Stomach (tissue), 8 donors: ENCODE measurements at regions not wholly inside any gene's neighbourhood (a gene's known extent, or its start where the extent isn't known, plus 50 kb on each side); places are given as distances from the start of the nearest gene placed in this dataset.

ENCODE experiments used
- DNase-seq, 2 donors: peaks; one replicate each; pipeline versions ENCODE4 v3.0.0 to v3.0.0-alpha.2; 2013 to 2019
- H3K27ac ChIP-seq, 5 donors: fragments of 200-600 bp in 4 of 5; sonication (generic) in 4 of 5; one replicate each; pipeline ENCODE4 v1.5.1; 2013 to 2019; ENCODE audit warnings: mild to moderate bottlenecking in 1 of 5, moderate library complexity in 1 of 5
- H3K27me3 ChIP-seq, 3 donors: fragments of 200-600 bp; sonication (generic); one replicate each; pipeline ENCODE4 v1.5.1; 2017 to 2019; ENCODE audit warnings: mixed run types in 1 of 3
- H3K36me3 ChIP-seq, 4 donors: fragments of 200-600 bp; sonication (generic); 1 replicate in 3 of 4; 2 replicates in 1 of 4; pipeline ENCODE4 v1.5.1; 2016 to 2019
- H3K4me1 ChIP-seq, 4 donors: fragments of 200-600 bp; sonication (generic); one replicate each; pipeline ENCODE4 v1.5.1; 2016 to 2019
- H3K4me3 ChIP-seq, 4 donors: fragments of 200-600 bp; sonication (generic) in 3 of 4; one replicate each; pipeline ENCODE4 v1.5.1; 2016 to 2019; ENCODE audit warnings: mild to moderate bottlenecking in 1 of 4
- H3K9me3 ChIP-seq, 4 donors: fragments of 200-600 bp; sonication (generic); one replicate each; pipeline ENCODE4 v1.5.1; 2016 to 2019
- CTCF ChIP-seq, 7 experiments: fragments of 450-650 bp in 4 of 7; fragments of 200-600 bp in 3 of 7; sonication (generic) in 3 of 7; IDR thresholded peaks; one replicate each; pipeline ENCODE4 v1.5.1; 2016 to 2019; ENCODE audit warnings: antibody characterized with exemption in 7 of 7, control low read depth in 2 of 7, mild to moderate bottlenecking in 1 of 7
- EP300 ChIP-seq: sonication (generic); formaldehyde crosslinking; IDR thresholded peaks from one replicate; pipeline ENCODE4 v1.6.1; 2017; ENCODE audit warnings: antibody characterized with exemption
- POLR2A ChIP-seq, 4 donors: fragments of 450-650 bp; IDR thresholded peaks; one replicate each; pipeline ENCODE4 v1.6.1; 2016; ENCODE audit warnings: antibody characterized with exemption in 4 of 4, control low read depth in 2 of 4, mild to moderate bottlenecking in 1 of 4, moderate library complexity in 1 of 4
- POLR2AphosphoS5 ChIP-seq, 3 donors: sonication (generic); formaldehyde crosslinking; IDR thresholded peaks; one replicate each; pipeline ENCODE4 v1.6.1; 2016; ENCODE audit warnings: antibody characterized with exemption in 3 of 3
- WGBS, 5 donors: extraction: QIAGEN DNeasy Blood & Tissue Kit in 3 of 5; methylation state at CpG; one replicate each; pipeline versions ENCODE4 v1.1.5 to v1.1.7; 2013 to 2018; 5-methylcytosine and 5-hydroxymethylcytosine counted together
- intact Hi-C: fragments of 100-400 bp; cut with DNase I; formaldehyde crosslinking; loops from one replicate; pipeline ENCODE4 v1.15.1; 2023; ENCODE audit warnings: low total_unique reads
- donor health status: healthy with polysubstance abuse.
- donor health status: Bipolar disorder and iron deficiency.
- donor health status: healthy.

DNA sequence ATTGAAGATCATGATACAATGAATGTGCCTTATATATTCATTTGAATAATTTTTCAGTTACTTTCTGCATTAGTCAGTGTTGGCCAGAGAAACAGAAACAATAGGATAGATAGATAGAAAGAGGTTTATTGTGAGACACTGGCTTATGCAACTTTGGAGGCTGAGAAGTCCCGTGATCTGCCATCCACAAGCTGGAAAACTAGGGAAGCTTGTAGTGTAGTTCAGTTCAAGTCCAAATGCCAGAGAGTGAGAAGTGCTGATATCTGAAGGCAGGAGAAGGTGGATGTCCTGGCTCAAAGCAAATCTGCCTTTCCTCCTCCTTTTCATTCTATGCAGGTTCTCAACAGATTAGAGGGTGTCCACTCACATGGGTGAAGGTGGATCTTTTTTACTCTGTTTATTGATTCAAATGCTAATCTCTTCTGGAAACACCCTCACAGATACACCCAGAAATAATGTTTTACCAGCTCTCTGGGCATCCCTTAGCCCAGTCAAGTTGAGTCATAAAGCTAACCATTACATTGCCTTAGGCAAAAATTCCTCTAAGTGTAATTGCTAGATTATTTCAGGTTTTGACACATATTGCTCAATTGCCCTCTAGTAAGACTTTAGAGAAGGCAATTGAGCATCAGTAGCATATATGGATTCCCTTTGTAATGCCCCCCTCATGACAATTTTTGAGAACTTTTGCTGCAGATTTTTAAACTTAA lies 341.4 kb downstream of the LPIN1 start:
- intact Hi-C loops, result no loop called here
- TF ChIP-seq EP300, result no peak
- no peak for TF ChIP-seq POLR2A (IDR thresholded peaks at IDR 0.05)
- TF ChIP-seq CTCF (IDR thresholded peaks at IDR 0.05), result no peak
- no peak for TF ChIP-seq POLR2AphosphoS5 (IDR thresholded peaks at IDR 0.05)
- H3K4me1 ChIP-seq, result no peaks in the 10 kb centered on the region
- no peak overlapping the region for H3K27ac ChIP-seq
- H3K36me3 ChIP-seq, result no peaks in the 10 kb centered on the region
- 89 to 96% (median 94%) methylated on average over 1 of the region's 1 CpG for WGBS, 5 donors
- H3K27me3 ChIP-seq, result no peaks in the 10 kb centered on the region
- DNase-seq, result no peak
- no peak overlapping the region for H3K4me3 ChIP-seq
- H3K9me3 ChIP-seq, result no peaks in the 10 kb centered on the region

DNA sequence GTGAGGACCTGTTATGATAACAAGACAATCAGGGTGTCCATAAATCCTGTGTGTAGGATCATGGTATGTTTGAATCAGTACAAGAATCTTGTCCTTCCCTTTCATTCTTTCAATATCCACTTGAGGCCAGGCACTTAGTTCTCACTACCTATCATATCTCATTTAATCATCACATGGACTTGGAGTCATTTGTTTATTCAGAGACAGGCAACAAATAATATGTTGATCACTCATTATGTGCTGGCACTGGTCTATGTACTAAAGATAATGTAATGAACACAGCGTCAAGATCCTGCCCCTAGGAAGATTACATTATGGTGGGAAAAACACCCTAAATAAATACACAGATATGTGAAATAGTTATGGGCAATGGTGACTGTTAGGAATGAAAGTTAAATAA lies 342.6 kb downstream of the LPIN1 start:
- no peaks in the 10 kb centered on the region for H3K36me3 ChIP-seq
- no peaks in the 10 kb centered on the region for H3K4me1 ChIP-seq
- H3K27ac ChIP-seq, result no peak overlapping the region
- TF ChIP-seq EP300 (no peak), POLR2A (IDR thresholded peaks at IDR 0.05) (no peak), CTCF (IDR thresholded peaks at IDR 0.05) (no peak), POLR2AphosphoS5 (IDR thresholded peaks at IDR 0.05) (no peak)
- 38 to 63% (median 55%) methylated on average over 1 of the region's 1 CpG for WGBS, 5 donors
- no peaks in the 10 kb centered on the region for H3K9me3 ChIP-seq
- H3K4me3 ChIP-seq, result no peak overlapping the region
- H3K27me3 ChIP-seq, result no peaks in the 10 kb centered on the region
- intact Hi-C loops, result no loop called here
- DNase-seq, result no peak

DNA sequence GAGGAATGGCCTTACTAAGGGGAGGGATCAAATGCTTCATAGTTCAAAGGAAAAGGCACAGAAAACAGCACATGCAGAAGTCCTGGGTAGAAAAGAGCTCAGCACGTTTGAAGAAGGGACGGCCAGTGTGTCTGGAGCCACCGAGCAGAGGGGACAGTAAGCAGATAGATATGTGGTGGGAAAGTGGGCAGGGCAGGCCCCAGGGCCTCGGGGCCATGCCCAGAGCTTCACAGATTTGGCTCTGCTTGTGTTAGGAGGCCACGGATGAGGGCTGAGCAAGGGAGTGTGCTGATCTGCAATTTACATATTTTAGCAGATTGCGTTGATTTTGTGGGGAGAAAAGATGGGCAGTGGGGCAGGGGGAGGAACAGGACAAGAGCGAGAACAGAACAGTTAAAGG lies 343.1 kb downstream of the LPIN1 start:
- no peaks in the 10 kb centered on the region for H3K36me3 ChIP-seq
- DNase-seq, result no peak
- intact Hi-C loops, result no loop called here
- no peak overlapping the region for H3K27ac ChIP-seq
- H3K4me3 ChIP-seq, result no peak overlapping the region
- H3K9me3 ChIP-seq, result no peaks in the 10 kb centered on the region
- no peaks in the 10 kb centered on the region for H3K4me1 ChIP-seq
- TF ChIP-seq CTCF (IDR thresholded peaks at IDR 0.05), result no peak
- TF ChIP-seq POLR2A (IDR thresholded peaks at IDR 0.05), result no peak
- no peak for TF ChIP-seq POLR2AphosphoS5 (IDR thresholded peaks at IDR 0.05)
- TF ChIP-seq EP300, result no peak
- H3K27me3 ChIP-seq, result no peaks in the 10 kb centered on the region
- WGBS, 5 donors, result 81 to 88% (median 85%) methylated on average over 7 of the region's 7 CpGs

- intact Hi-C loops, result no loop called here
- H3K36me3 ChIP-seq, result no peaks in the 10 kb centered on the region
- H3K27ac ChIP-seq, result no peak overlapping the region
- H3K4me1 ChIP-seq, result no peaks in the 10 kb centered on the region
- WGBS, 5 donors, result 88 to 98% (median 93%) methylated on average over 3 of the region's 3 CpGs
- DNase-seq, result no peak
- TF ChIP-seq POLR2A (IDR thresholded peaks at IDR 0.05), result no peak
- TF ChIP-seq POLR2AphosphoS5 (IDR thresholded peaks at IDR 0.05), result no peak
- TF ChIP-seq EP300, result no peak
- TF ChIP-seq CTCF (IDR thresholded peaks at IDR 0.05), result no peak
- no peak overlapping the region for H3K4me3 ChIP-seq
- no peaks in the 10 kb centered on the region for H3K27me3 ChIP-seq
- H3K9me3 ChIP-seq, result no peaks in the 10 kb centered on the region
These were observed 343.6 kb downstream of the LPIN1 start for GRCh38 chr2:12090072-12090471.
